Bone marrow (tissue), 2 donors: ENCODE measurements at regions not wholly inside any gene's neighbourhood (a gene's known extent, or its start where the extent isn't known, plus 50 kb on each side); places are given as distances from the start of the nearest gene placed in this dataset.
"Not testable (repeated sequence)": the region's sequence is repeated elsewhere in the genome, so short reads cannot be mapped to it uniquely, and the experiment has no call there.

Source experiments
- DNase-seq, 2 donors: peaks; one replicate each; lab custom pipeline; 2025; lab: John Stamatoyannopoulos, UW

DNA sequence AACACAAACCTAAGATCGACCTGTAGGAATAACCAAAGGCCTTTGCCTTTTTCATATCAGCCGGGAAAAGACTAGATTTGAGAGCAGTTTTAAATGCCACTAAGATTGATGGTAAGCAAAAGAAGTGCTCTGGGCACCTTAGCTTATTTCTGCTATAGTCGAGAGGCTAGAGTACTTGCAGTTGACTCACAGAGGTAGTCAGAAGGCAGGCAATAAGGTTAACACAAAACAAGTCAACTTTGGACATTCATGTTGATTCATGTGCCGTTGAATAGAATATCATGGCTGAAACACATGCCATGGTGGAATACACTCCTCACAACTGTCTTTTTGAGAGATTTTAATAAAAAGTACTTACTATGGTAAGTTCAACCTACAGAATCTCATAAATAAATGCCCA lies 507.6 kb downstream of the ZEB2 start:
- DNase-seq, result no peak

- no peak for DNase-seq
Observed at GRCh38 chr2:144011553-144011952, 508.4 kb downstream of the ZEB2 start.

GRCh38 chr2:144011098-144011497 lies 508.8 kb downstream of the ZEB2 start:
- no peak for DNase-seq

DNA sequence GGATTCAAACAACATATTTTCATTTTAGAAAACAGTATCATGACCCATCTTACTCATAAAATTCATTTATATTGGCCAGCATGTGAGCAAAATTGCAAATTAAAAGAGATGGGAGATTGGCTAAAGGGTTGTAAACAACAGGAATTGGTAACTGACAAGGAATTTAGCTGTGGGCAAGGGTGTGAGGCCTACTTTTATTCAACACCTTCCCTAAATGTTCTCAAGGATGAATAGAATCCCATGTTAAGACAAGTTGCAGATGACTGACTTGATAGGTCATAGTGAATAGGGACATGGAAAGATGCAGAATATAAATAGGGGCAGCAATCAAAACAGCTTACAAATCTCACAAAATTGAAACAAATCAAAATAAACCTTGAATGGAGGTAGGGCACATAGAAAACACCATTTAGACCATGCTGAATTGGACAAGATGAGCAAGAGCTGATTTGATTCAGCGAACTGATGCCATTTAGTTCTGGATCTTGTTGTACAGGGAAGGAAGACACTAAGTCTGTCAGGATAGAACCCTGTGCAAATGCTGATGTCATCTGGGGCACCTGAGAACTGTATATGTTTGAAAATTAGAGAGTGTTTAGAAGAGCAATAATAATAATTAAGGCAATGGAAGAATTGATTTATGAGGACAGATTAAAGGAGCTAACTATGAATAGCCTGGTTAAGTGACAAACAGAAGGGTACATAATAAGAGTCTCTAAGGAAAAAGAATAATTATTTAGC lies 509.7 kb downstream of the ZEB2 start:
- DNase-seq, result no peak

- DNase-seq, result no peak
Observed at GRCh38 chr2:144006139-144006538, 513.8 kb downstream of the ZEB2 start.

- no peak for DNase-seq
Observed at GRCh38 chr2:144004742-144005141, 515.2 kb downstream of the ZEB2 start.

DNA sequence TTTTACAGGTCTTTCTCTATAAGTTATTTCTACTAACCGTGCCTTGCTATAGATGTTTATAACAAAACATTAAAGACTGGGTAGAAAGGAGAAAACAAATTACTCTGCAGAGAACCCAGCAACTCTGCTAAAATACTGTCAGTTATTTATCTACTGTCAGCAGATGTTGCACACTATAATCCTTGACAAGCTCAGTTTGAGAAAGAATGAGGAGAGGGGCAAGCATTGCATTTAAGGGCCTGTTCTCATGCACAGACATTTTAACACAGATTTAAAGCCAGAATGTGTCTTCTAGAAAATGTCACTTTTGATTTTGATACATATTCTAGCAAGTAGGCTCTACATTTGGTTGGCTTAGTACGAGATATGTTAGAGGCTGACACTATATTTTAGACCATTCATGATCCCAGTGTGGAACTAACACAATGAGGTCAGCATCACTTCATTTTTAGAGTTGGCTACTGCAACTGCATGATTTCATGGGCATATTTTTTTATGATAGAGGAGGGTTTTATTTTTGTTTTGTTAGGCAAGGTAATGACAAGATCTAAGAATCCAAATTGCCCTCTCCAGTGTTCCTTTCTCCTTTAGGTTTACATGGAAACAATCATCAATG lies 516.4 kb downstream of the ZEB2 start:
- DNase-seq, result no peak

DNA sequence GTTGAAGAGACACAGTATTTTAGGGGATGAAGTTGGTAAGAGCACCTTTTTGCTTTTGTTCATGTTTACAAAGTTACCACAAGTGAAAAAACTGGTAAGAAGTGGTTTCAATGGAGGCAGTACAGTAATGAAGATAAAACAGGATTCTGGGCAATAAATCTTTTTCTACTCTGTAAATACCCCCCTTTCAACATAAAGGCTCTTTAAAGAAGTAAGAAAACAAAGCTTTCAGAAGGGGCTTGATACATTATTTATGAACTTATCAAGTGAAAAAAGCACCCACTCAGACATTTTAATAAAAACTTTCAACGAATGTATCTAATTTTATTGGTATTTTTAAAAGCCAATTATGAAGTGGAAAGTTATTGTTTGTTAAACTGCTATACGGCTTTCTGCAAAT lies 522.9 kb downstream of the ZEB2 start:
- no peak for DNase-seq

GRCh38 chr2:143994961-143995360 lies 525.0 kb downstream of the ZEB2 start:
- no peak for DNase-seq

- DNase-seq, result not testable (repeated sequence)
Observed at GRCh38 chr2:143991596-143991995, 528.3 kb downstream of the ZEB2 start.

GRCh38 chr2:143988082-143988481 lies 531.8 kb downstream of the ZEB2 start:
- no peak for DNase-seq

DNA sequence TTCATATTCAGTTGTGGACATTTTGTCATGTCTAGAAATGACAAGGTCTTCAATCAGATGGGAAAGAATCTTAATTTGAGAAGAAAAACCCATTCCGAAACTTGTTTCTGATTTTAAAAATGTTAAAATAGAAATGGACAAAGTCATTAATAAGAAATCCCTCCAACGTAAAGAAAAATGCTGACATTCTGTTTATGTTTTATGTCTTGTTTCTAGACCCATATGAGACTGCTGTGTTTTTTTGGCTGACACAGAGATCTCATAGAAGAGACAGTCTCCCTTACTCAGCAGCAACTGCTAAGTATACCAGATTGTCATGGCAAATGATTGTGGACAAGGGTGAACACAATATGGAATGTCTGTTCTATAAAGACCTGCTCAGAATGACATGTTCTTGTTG lies 538.5 kb downstream of the ZEB2 start:
- DNase-seq, result no peak

GRCh38 chr2:143977356-143977755 lies 542.6 kb downstream of the ZEB2 start:
- no peak for DNase-seq

GRCh38 chr2:143975216-143975615 lies 544.7 kb downstream of the ZEB2 start:
- DNase-seq, result no peak

GRCh38 chr2:143974262-143974661 lies 545.7 kb downstream of the ZEB2 start:
- DNase-seq, result no peak

GRCh38 chr2:143968860-143969259 lies 551.1 kb downstream of the ZEB2 start:
- DNase-seq, result no peak

DNA sequence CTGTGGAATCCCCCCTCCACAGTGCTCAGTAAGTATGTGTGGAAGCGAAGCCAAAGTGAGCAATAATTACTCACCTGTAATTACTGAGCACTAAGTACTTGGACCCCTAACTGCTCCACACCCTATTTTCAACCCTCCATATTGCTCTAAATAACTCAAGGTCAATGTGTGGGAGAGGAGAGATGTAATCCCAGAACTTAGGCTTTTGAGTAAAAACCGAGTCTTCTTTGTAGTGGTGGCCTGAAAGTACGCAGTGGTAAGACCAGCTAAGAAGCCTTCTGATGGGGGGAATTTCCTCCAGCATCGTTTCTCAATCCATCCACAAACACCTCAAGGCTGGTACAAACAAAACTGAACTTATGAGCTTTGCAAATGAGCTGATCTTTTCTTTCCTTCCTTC lies 551.6 kb downstream of the ZEB2 start:
- DNase-seq, result no peak

GRCh38 chr2:143965493-143966164 lies 554.3 kb downstream of the ZEB2 start:
- no peak for DNase-seq

DNA sequence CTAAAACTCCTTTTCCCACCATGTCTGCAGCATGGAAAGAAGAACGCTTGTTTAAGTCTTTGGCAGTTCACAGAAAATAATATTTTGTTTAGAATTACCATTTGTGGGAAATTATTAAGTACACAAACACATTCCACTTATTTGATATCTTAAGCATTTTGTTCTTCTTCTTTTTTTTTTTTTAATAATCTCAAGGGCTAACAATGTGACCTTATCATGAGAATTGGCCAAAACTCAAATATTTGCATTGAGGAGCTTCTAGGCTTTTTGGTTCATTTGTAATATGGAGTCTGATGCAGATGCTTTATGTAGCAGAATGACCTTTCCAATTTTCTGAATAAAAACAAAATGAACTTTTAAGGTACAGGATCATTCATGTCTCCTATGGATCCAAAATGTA lies 555.0 kb downstream of the ZEB2 start:
- DNase-seq, result no peak

DNA sequence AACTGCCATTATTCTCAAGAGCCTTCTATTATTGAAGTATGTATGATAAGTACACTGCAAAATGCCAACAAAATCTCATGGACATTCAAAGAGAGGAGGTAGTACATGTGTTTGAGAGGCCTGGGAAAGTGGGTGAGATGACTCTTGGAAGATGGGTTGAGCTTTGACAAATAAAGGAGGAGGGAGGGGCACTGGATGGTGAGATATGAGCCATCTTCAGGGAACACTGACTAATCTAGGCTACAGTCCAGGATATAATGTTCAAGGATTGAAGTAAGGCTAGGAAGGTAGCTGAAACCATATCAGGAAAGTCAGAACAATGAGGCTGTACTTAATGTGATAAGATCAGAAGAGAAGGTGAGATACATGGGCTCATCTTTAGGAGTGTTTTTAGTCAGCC lies 559.7 kb downstream of the ZEB2 start:
- DNase-seq, result no peak

GRCh38 chr2:143957321-143957720 lies 562.6 kb downstream of the ZEB2 start:
- DNase-seq, result no peak

- no peak for DNase-seq
Observed at GRCh38 chr2:143955401-143956065, 564.4 kb downstream of the ZEB2 start.

DNA sequence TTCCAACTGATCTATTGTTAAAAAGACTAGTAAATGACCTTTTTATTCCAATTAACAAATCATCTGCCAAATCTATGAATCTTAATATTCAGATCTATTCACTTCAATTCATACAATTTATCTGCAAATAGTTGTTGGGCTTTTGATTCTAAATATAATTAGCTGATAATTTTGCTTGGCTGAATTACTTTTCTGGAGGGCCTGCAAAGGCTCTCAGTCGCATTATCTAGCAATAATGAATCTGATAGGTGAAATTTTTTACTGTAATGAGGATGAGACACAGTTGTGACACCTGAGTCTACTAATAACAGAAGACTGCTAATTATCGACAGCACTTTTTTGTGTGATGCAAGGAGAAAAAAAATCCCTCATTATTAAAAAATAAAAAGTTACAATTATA lies 565.1 kb downstream of the ZEB2 start:
- no peak for DNase-seq
